GM23338 (cell line): ENCODE measurements at regions not wholly inside any gene's neighbourhood (a gene's known extent, or its start where the extent isn't known, plus 50 kb on each side); places are given as distances from the start of the nearest gene placed in this dataset.
A peak's percentile ranks its signal among the peaks of the same experiment; 100 is the strongest.

ENCODE experiments used
- ATAC-seq: fragments of 200-7000 bp; cut with Tn5 transposase; 3 replicates; pipeline ENCODE4 v1.9.1; 2020
- DNase-seq: peaks from one replicate; pipeline ENCODE4 v3.0.0-alpha.2; 2015; ENCODE audit warnings: low spot score
- H2AFZ ChIP-seq: fragments of 200-600 bp; sonication (generic); 2 replicates; pipeline ENCODE4 v1.8.0; 2016; ENCODE audit warnings: antibody characterized with exemption, mild to moderate bottlenecking, moderate library complexity
- H3F3A ChIP-seq: fragments of 200-600 bp; sonication (generic); replicated peaks from 2 replicates; pipeline ENCODE4 v1.8.0; 2017; ENCODE audit warnings: antibody characterized with exemption, mixed run types, low read depth
- H3K27ac ChIP-seq: fragments of 200-600 bp; sonication (generic); 2 replicates; pipeline ENCODE4 v1.6.1; 2016; ENCODE audit warnings: low read depth
- H3K27me3 ChIP-seq: fragments of 200-600 bp; sonication (generic); 2 replicates; pipeline ENCODE4 v1.8.0; 2016; ENCODE audit warnings: mild to moderate bottlenecking, mixed run types, moderate library complexity; ENCODE audit not compliant: insufficient read depth
- H3K36me3 ChIP-seq: fragments of 200-600 bp; sonication (generic); 2 replicates; pipeline ENCODE4 v1.8.0; 2016; ENCODE audit warnings: mild to moderate bottlenecking; ENCODE audit not compliant: insufficient read depth
- H3K4me1 ChIP-seq: fragments of 200-600 bp; sonication (generic); 2 replicates; pipeline ENCODE4 v1.8.0; 2016; ENCODE audit warnings: mild to moderate bottlenecking, moderate library complexity; ENCODE audit not compliant: insufficient read depth
- H3K4me2 ChIP-seq: fragments of 200-600 bp; sonication (generic); 2 replicates; pipeline ENCODE4 v1.7.1; 2017; ENCODE audit warnings: mixed run types
- H3K4me3 ChIP-seq: fragments of 200-600 bp; sonication (generic); 2 replicates; pipeline ENCODE4 v1.6.1; 2016; ENCODE audit warnings: mixed run types
- H3K79me2 ChIP-seq: fragments of 200-600 bp; sonication (generic); replicated peaks from 2 replicates; pipeline ENCODE4 v1.8.0; 2017; ENCODE audit warnings: mild to moderate bottlenecking; ENCODE audit not compliant: insufficient read depth
- H3K9me2 ChIP-seq: fragments of 200-600 bp; sonication (generic); 2 replicates; pipeline ENCODE4 v1.8.0; 2017; ENCODE audit not compliant: insufficient read depth
- H4K20me1 ChIP-seq: fragments of 200-600 bp; sonication (generic); replicated peaks from 2 replicates; pipeline ENCODE4 v1.8.0; 2017; ENCODE audit warnings: mild to moderate bottlenecking; ENCODE audit not compliant: insufficient read depth
- H3K27ac Mint-ChIP-seq: 2 replicates; pipeline ENCODE4 v1.8.0; 2020; ENCODE audit warnings: inconsistent platforms, mild to moderate bottlenecking, moderate library complexity, mixed read lengths
- H3K27me3 Mint-ChIP-seq: 3 replicates; pipeline ENCODE4 v1.8.0; 2022; ENCODE audit warnings: low read depth, mild to moderate bottlenecking, moderate library complexity, mixed read lengths, inconsistent platforms; ENCODE audit not compliant: insufficient read depth, poor library complexity
- H3K36me3 Mint-ChIP-seq: 3 replicates; pipeline ENCODE4 v1.8.0; 2021; ENCODE audit warnings: low read depth, mild to moderate bottlenecking, inconsistent platforms, moderate library complexity, mixed read lengths
- H3K4me1 Mint-ChIP-seq: 3 replicates; pipeline ENCODE4 v1.8.0; 2020; ENCODE audit warnings: mild to moderate bottlenecking, inconsistent platforms, mixed read lengths
- H3K4me3 Mint-ChIP-seq: 3 replicates; pipeline ENCODE4 v1.8.0; 2021; ENCODE audit warnings: moderate library complexity, mild to moderate bottlenecking, inconsistent platforms, mixed read lengths
- H3K9me3 Mint-ChIP-seq: 3 replicates; pipeline ENCODE4 v1.8.0; 2020; ENCODE audit warnings: moderate library complexity, mild to moderate bottlenecking, inconsistent platforms, mixed read lengths
- CREB1 ChIP-seq: fragments of 250-450 bp; sonication (Bioruptor Pico); IDR thresholded peaks from 2 replicates; pipeline ENCODE4 v1.5.0; 2020; ENCODE audit warnings: low read depth, mild to moderate bottlenecking, moderate library complexity
- EZH2 ChIP-seq: fragments of 200-600 bp; sonication (generic); IDR thresholded peaks from one replicate; pipeline ENCODE4 v1.8.0; 2017; ENCODE audit warnings: antibody characterized with exemption, mild to moderate bottlenecking, low read depth; ENCODE audit not compliant: unreplicated experiment
- JUNB ChIP-seq: IDR thresholded peaks from one replicate; pipeline ENCODE4 v1.6.1; 2016; ENCODE audit warnings: antibody characterized with exemption; ENCODE audit not compliant: unreplicated experiment
- NANOG ChIP-seq: IDR thresholded peaks from 2 replicates; pipeline ENCODE4 v1.6.1; 2016; ENCODE audit warnings: antibody characterized with exemption, borderline replicate concordance
- ZNF114 ChIP-seq: fragments of 250-450 bp; sonication (Bioruptor Pico); IDR thresholded peaks from 2 replicates; pipeline ENCODE4 v1.5.0; 2020; ENCODE audit warnings: mild to moderate bottlenecking, moderate library complexity
- ZNF331 ChIP-seq: fragments of 250-450 bp; sonication (Bioruptor Pico); IDR thresholded peaks from 2 replicates; pipeline ENCODE4 v1.5.0; 2020; ENCODE audit warnings: low read depth, mild to moderate bottlenecking, moderate library complexity
- TF ChIP-seq, protein P1 (sequence below): IDR thresholded peaks from 2 replicates; pipeline ENCODE4 v1.6.1; 2016; ENCODE audit warnings: antibody characterized with exemption
- TF ChIP-seq, protein P2 (sequence below), 2 experiments: fragments of 200-600 bp in 1 of 2; sonication (generic) in 1 of 2; conservative IDR thresholded peaks; 2 replicates each; pipeline versions ENCODE4 v1.5.1 to v1.6.1; 2016 to 2017; ENCODE audit warnings: antibody characterized with exemption in 2 of 2, low read depth in 2 of 2, mild to moderate bottlenecking in 2 of 2, moderate library complexity in 1 of 2
- TF ChIP-seq, protein P3 (sequence below): IDR thresholded peaks from one replicate; pipeline ENCODE4 v1.6.1; 2018; ENCODE audit warnings: antibody characterized with exemption; ENCODE audit not compliant: unreplicated experiment

DNA sequence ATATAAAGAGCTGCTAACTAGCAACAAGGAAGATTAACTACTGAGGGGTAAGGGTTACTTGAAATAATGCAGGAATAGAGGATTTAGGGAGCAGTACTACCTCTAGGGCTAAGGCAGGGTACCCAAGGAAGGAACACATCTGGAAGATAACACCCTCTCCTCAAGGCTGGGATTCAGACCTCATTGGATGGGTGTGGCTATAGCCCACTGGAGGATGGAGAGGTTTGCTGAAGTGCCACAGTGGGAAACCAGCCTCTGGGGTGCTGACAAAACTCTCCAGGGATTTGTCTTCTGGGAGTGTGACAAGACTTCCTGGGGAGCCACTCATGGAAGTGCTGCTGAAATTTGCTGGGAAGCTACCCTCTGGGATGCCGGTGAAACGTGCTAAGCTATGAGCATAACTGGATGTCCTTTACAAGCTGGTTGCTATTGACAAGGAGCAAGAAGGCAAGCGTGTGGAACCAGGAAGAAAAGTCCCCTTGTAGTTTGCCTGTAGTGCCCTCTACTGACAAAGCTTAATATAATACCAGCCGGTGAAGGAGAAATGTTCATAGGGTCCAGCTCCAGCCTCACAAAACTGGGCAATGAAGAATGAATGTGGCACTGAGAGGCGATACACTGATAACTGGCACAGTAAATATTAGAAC is 122.8 kb upstream of the USP24 start:
- H3K9me3 Mint-ChIP-seq, result peaks cover 6% of the 10 kb centered on the region; the same call in 1 of the 3 replicates
- TF ChIP-seq, protein P1, sequence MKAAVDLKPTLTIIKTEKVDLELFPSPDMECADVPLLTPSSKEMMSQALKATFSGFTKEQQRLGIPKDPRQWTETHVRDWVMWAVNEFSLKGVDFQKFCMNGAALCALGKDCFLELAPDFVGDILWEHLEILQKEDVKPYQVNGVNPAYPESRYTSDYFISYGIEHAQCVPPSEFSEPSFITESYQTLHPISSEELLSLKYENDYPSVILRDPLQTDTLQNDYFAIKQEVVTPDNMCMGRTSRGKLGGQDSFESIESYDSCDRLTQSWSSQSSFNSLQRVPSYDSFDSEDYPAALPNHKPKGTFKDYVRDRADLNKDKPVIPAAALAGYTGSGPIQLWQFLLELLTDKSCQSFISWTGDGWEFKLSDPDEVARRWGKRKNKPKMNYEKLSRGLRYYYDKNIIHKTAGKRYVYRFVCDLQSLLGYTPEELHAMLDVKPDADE, result no peak
- TF ChIP-seq, protein P2, sequence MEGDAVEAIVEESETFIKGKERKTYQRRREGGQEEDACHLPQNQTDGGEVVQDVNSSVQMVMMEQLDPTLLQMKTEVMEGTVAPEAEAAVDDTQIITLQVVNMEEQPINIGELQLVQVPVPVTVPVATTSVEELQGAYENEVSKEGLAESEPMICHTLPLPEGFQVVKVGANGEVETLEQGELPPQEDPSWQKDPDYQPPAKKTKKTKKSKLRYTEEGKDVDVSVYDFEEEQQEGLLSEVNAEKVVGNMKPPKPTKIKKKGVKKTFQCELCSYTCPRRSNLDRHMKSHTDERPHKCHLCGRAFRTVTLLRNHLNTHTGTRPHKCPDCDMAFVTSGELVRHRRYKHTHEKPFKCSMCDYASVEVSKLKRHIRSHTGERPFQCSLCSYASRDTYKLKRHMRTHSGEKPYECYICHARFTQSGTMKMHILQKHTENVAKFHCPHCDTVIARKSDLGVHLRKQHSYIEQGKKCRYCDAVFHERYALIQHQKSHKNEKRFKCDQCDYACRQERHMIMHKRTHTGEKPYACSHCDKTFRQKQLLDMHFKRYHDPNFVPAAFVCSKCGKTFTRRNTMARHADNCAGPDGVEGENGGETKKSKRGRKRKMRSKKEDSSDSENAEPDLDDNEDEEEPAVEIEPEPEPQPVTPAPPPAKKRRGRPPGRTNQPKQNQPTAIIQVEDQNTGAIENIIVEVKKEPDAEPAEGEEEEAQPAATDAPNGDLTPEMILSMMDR (conservative IDR thresholded peaks at IDR 0.05; ENCODE audit: low read depth in 2 of 2), result peak; percentile 68 to 81
- H3F3A ChIP-seq, result no peaks in the 10 kb centered on the region
- no peaks in the 10 kb centered on the region for H3K27me3 ChIP-seq
- H3K36me3 ChIP-seq, result no peaks in the 10 kb centered on the region
- H3K4me2 ChIP-seq, result no peak overlapping the region
- no peak overlapping the region for H3K4me3 Mint-ChIP-seq
- H3K27ac ChIP-seq, result no peak overlapping the region
- no peaks in the 10 kb centered on the region for H3K9me2 ChIP-seq
- DNase-seq (peak; percentile 79), ATAC-seq (peak; percentile 90)
- no peaks in the 10 kb centered on the region for H4K20me1 ChIP-seq
- H2AFZ ChIP-seq, result no peak overlapping the region
- H3K27me3 Mint-ChIP-seq, result peaks cover 9% of the 10 kb centered on the region
- H3K27ac Mint-ChIP-seq, result no peak overlapping the region
- H3K4me1 ChIP-seq, result no peaks in the 10 kb centered on the region
- no peaks in the 10 kb centered on the region for H3K79me2 ChIP-seq
- peaks cover 3% of the 10 kb centered on the region; the same call in 1 of the 3 replicates for H3K4me1 Mint-ChIP-seq
- no peaks in the 10 kb centered on the region for H3K36me3 Mint-ChIP-seq
- H3K4me3 ChIP-seq, result no peak overlapping the region

DNA sequence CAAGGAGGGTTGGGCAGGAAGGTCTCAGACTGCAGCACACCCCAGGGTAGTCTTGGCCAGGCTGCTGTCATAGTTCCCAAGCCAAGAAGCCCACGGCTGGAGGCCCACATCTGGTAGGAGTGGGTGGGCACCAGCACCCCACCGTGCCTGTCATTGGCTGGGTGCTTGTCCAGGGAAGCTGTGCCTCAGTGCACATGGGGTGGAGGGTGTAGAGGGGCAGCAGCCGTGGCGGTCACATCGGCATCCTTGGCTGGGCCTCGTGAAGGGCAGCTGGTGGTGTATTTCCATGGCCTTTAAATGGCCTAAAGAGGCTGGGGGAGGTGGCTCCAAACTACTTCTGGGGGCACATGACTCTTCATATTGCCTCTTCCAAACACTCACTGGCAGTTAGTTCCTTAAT is 119.6 kb upstream of the USP24 start:
- Histone ChIP-seq H3K4me1 (no peaks in the 10 kb centered on the region), H3F3A (no peaks in the 10 kb centered on the region), H3K79me2 (no peaks in the 10 kb centered on the region), H3K4me2 (no peak overlapping the region), H3K4me3 (no peak overlapping the region), H4K20me1 (no peaks in the 10 kb centered on the region), H3K9me2 (no peaks in the 10 kb centered on the region), H3K27me3 (no peaks in the 10 kb centered on the region), H3K27ac (no peak overlapping the region), H3K36me3 (no peaks in the 10 kb centered on the region), H2AFZ (no peak overlapping the region)
- H3K4me3 Mint-ChIP-seq, result no peak overlapping the region
- H3K27me3 Mint-ChIP-seq, result peaks cover 10% of the 10 kb centered on the region
- DNase-seq (no peak), ATAC-seq (no peak)
- no peaks in the 10 kb centered on the region for H3K9me3 Mint-ChIP-seq
- H3K27ac Mint-ChIP-seq, result no peak overlapping the region
- no peaks in the 10 kb centered on the region for H3K36me3 Mint-ChIP-seq
- H3K4me1 Mint-ChIP-seq, result peaks cover 4% of the 10 kb centered on the region; the same call in 1 of the 3 replicates
- TF ChIP-seq ZNF114 (no peak), NANOG (no peak), CREB1 (CRISPR knock-in tag) (no peak), JUNB (no peak), ZNF331 (no peak), EZH2 (no peak)
- TF ChIP-seq, protein P3, sequence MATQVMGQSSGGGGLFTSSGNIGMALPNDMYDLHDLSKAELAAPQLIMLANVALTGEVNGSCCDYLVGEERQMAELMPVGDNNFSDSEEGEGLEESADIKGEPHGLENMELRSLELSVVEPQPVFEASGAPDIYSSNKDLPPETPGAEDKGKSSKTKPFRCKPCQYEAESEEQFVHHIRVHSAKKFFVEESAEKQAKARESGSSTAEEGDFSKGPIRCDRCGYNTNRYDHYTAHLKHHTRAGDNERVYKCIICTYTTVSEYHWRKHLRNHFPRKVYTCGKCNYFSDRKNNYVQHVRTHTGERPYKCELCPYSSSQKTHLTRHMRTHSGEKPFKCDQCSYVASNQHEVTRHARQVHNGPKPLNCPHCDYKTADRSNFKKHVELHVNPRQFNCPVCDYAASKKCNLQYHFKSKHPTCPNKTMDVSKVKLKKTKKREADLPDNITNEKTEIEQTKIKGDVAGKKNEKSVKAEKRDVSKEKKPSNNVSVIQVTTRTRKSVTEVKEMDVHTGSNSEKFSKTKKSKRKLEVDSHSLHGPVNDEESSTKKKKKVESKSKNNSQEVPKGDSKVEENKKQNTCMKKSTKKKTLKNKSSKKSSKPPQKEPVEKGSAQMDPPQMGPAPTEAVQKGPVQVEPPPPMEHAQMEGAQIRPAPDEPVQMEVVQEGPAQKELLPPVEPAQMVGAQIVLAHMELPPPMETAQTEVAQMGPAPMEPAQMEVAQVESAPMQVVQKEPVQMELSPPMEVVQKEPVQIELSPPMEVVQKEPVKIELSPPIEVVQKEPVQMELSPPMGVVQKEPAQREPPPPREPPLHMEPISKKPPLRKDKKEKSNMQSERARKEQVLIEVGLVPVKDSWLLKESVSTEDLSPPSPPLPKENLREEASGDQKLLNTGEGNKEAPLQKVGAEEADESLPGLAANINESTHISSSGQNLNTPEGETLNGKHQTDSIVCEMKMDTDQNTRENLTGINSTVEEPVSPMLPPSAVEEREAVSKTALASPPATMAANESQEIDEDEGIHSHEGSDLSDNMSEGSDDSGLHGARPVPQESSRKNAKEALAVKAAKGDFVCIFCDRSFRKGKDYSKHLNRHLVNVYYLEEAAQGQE, result no peak
